Cardiac fibroblast (primary cell): ENCODE measurements at regions not wholly inside any gene's neighbourhood (a gene's known extent, or its start where the extent isn't known, plus 50 kb on each side); places are given as distances from the start of the nearest gene placed in this dataset.

Experiments
- DNase-seq, 2 donors: peaks; one replicate each; pipeline versions ENCODE4 v3.0.0 to v3.0.0-alpha.2; 2010; ENCODE audit warnings: low read depth in 2 of 2
- H3K4me3 ChIP-seq, 2 donors: replicated peaks in 1 of 2; 1 replicate in 1 of 2; 2 replicates in 1 of 2; pipeline ENCODE4 v1.5.1; 2011; ENCODE audit warnings: low read depth in 2 of 2, low read length in 2 of 2, mild to moderate bottlenecking in 2 of 2, moderate library complexity in 1 of 2
- TF ChIP-seq, protein P1 (sequence below): IDR thresholded peaks from one replicate; pipeline ENCODE4 v1.5.1; 2011; ENCODE audit warnings: low read depth, mild to moderate bottlenecking, low read length, inconsistent platforms

DNA sequence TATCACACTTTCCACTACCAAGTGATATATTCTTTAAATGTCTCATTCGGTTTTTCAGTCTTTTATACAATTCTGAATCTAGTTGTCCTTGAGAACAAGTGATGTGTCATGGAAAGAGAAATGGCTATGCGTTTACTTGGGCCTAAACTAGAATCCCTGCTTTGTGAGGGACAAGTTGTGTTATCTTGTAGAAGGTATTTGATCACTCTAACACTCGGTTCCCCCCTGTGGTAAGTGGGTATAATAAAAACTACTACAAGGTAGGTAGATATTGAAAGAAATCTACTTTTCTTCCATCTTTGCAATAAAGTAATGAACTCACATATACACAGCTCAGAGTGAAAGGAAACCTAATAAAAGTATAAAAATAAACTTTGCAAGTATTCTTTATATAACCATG is 108.9 kb downstream of the MANEA start:
- H3K4me3 ChIP-seq: no peak overlapping the region
- TF ChIP-seq, protein P1, sequence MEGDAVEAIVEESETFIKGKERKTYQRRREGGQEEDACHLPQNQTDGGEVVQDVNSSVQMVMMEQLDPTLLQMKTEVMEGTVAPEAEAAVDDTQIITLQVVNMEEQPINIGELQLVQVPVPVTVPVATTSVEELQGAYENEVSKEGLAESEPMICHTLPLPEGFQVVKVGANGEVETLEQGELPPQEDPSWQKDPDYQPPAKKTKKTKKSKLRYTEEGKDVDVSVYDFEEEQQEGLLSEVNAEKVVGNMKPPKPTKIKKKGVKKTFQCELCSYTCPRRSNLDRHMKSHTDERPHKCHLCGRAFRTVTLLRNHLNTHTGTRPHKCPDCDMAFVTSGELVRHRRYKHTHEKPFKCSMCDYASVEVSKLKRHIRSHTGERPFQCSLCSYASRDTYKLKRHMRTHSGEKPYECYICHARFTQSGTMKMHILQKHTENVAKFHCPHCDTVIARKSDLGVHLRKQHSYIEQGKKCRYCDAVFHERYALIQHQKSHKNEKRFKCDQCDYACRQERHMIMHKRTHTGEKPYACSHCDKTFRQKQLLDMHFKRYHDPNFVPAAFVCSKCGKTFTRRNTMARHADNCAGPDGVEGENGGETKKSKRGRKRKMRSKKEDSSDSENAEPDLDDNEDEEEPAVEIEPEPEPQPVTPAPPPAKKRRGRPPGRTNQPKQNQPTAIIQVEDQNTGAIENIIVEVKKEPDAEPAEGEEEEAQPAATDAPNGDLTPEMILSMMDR: no peak
- no peak for DNase-seq

DNA sequence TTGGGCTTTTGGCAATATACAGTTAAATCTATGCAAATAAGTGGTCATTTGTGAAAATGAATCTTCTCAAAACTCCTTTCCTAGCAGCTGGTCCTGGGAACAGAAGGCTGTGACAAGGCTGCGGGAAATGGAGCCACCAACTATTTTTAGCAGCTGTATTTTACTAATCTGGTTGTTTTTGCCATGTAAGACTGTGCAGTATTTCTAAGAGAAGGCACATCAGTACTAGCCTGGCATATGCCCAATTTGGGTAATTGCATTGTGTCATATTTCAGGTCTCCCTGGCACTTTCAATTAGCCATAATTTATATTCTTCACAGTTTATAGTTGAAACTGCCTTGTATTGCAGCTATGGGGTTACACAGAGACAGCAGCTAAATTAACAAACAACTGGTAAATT is 109.6 kb downstream of the MANEA start:
- no peak overlapping the region for H3K4me3 ChIP-seq
- DNase-seq: no peak
- TF ChIP-seq, protein P1: no peak

- no peak overlapping the region for H3K4me3 ChIP-seq
- DNase-seq: no peak
- TF ChIP-seq, protein P1: no peak
Measured at GRCh38 chr6:95687839-95688238, 110.5 kb downstream of the MANEA start.

- no peak overlapping the region for H3K4me3 ChIP-seq
- no peak for DNase-seq
- TF ChIP-seq, protein P1: no peak
Measured at GRCh38 chr6:95690328-95690727, 113.0 kb downstream of the MANEA start.

DNA sequence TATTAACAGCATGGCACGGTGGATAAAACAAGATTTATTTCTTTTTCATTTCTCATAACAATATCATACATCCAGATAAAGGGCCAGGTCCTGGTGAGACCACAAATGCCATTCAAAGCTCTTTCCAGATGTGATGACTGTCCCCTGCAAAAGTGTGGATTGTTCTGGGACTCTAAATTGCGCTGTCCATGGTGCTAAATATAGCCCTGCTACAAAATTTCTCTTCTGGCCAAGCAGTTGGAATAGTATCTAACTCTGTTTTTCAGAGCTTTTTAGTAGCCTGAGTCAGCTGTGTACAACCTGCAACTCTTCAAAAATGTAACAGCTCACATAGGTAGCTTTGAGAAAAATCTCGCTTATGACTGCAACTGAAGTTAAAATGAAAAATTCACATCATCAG is 115.8 kb downstream of the MANEA start:
- TF ChIP-seq, protein P1: no peak
- DNase-seq: peak in 1 of 2 donors; percentile 5

DNA sequence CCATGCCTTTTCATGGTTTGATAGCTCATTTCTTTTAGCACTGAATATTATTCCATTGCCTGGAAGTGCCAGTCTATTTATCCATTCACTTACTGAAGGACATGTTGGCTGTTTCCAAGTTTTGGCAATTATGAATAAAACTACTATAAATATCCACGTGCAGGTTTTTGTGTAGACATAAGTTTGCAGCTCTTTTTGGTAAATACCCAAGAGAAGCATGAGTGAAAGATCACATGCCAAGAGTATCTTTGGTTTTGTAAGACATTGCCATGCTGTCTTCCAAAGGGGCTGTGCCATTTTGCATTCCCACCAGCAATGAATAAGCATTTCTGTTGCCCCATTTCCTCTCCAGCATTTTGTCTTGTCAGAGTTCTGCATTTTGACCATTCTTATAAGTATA is 120.9 kb downstream of the MANEA start:
- no peak overlapping the region for H3K4me3 ChIP-seq
- TF ChIP-seq, protein P1: no peak
- DNase-seq: no peak

More for the DNA sequence above, 115.8 kb downstream of the MANEA start:
- no peak overlapping the region for H3K4me3 ChIP-seq

GRCh38 chr6:95723638-95724037 is 146.3 kb downstream of the MANEA start:
- TF ChIP-seq, protein P1: no peak
- DNase-seq: no peak
- H3K4me3 ChIP-seq: no peak overlapping the region
